ENCODE measurements at regions not wholly inside any gene's neighbourhood (a gene's known extent, or its start where the extent isn't known, plus 50 kb on each side); places are given as distances from the start of the nearest gene placed in this dataset.

GRCh38 chr3:59438492-59438891, 388.7 kb upstream of the CFAP20DC start:
- H3K4me2 ChIP-seq = no peak overlapping the region
- no peak for DNase-seq (ENCODE audit: low spot score)
- H4K20me1 ChIP-seq (ENCODE audit: insufficient read depth, poor library complexity, severe bottlenecking) = no peaks in the 10 kb centered on the region
- no peak overlapping the region for H3K4me3 ChIP-seq
- no peaks in the 10 kb centered on the region for H3K9me3 ChIP-seq (ENCODE audit: low read depth)
- no peaks in the 10 kb centered on the region for H3K79me2 ChIP-seq
- 87% methylated on average over 5 of the region's 5 CpGs for WGBS (ENCODE audit: low lambda C conversion rate, missing lambda C conversion rate)
- H2AFZ ChIP-seq = no peak overlapping the region
- no peak overlapping the region for H3K27ac ChIP-seq
- no peaks in the 10 kb centered on the region for H3K9me2 ChIP-seq (replicated peaks; ENCODE audit: insufficient read depth)
- H3K27me3 ChIP-seq = no peaks in the 10 kb centered on the region
- H3K36me3 ChIP-seq (replicated peaks; ENCODE audit: insufficient read depth, low read depth) = no peaks in the 10 kb centered on the region
- TF ChIP-seq EZH2phosphoT487 (IDR thresholded peaks at IDR 0.05; ENCODE audit: low read depth, severe bottlenecking, unreplicated experiment) (no peak), EZH2 (IDR thresholded peaks at IDR 0.05; ENCODE audit: borderline replicate concordance) (no peak)
- TF ChIP-seq, protein P1, sequence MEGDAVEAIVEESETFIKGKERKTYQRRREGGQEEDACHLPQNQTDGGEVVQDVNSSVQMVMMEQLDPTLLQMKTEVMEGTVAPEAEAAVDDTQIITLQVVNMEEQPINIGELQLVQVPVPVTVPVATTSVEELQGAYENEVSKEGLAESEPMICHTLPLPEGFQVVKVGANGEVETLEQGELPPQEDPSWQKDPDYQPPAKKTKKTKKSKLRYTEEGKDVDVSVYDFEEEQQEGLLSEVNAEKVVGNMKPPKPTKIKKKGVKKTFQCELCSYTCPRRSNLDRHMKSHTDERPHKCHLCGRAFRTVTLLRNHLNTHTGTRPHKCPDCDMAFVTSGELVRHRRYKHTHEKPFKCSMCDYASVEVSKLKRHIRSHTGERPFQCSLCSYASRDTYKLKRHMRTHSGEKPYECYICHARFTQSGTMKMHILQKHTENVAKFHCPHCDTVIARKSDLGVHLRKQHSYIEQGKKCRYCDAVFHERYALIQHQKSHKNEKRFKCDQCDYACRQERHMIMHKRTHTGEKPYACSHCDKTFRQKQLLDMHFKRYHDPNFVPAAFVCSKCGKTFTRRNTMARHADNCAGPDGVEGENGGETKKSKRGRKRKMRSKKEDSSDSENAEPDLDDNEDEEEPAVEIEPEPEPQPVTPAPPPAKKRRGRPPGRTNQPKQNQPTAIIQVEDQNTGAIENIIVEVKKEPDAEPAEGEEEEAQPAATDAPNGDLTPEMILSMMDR (IDR thresholded peaks at IDR 0.05; ENCODE audit: poor library complexity) = no peak
- no peaks in the 10 kb centered on the region for H3K4me1 ChIP-seq (ENCODE audit: insufficient read depth)

DNA sequence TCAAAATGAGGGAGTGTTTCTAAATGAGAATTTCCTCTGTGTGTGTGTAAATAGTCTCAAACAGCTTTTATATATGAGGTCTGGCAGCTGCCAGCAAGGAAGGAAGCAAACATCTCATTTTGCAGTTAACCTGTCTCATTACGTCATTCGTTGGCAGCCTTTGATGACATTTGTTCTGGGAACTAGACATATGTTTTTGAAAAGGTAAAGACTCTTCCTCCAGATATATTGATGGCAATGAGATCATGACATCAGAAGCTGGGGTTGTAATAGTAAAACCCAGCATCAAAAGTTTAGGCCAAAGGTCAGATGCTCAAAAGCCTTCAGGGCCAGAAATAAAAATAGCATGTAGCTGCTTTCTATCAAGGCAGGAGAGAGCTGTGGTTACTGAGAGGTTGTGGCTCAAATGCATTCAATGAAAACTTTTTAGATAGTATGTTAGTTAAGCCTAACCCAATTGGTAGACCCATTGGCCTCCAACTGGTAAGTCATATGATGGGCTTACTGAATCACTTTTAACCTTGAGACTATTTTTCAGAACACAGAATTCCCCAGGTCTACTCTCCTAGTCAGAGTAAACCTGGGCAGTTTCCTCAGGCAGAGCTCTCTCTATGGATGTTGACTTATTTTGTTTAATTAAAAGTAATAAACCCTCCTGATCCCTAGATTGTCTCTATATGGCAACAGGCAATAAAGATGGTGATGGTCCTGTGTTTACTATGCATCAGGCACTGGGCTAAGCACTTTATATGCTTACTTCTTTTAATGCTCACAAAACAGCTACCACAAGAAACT, 386.5 kb upstream of the CFAP20DC start:
- Histone ChIP-seq H3K4me1 (ENCODE audit: insufficient read depth) (no peaks in the 10 kb centered on the region), H3K36me3 (replicated peaks; ENCODE audit: insufficient read depth, low read depth) (no peaks in the 10 kb centered on the region), H3K4me3 (no peak overlapping the region), H3K9me3 (ENCODE audit: low read depth) (no peaks in the 10 kb centered on the region), H2AFZ (no peak overlapping the region), H3K79me2 (no peaks in the 10 kb centered on the region), H4K20me1 (ENCODE audit: insufficient read depth, poor library complexity, severe bottlenecking) (no peaks in the 10 kb centered on the region), H3K4me2 (no peak overlapping the region), H3K9me2 (replicated peaks; ENCODE audit: insufficient read depth) (no peaks in the 10 kb centered on the region), H3K27me3 (no peaks in the 10 kb centered on the region), H3K27ac (no peak overlapping the region)
- TF ChIP-seq EZH2 (IDR thresholded peaks at IDR 0.05; ENCODE audit: borderline replicate concordance) (no peak), EZH2phosphoT487 (IDR thresholded peaks at IDR 0.05; ENCODE audit: low read depth, severe bottlenecking, unreplicated experiment) (no peak)
- TF ChIP-seq, protein P1 (IDR thresholded peaks at IDR 0.05; ENCODE audit: poor library complexity) = no peak
- 62% methylated on average over 2 of the region's 2 CpGs for WGBS (ENCODE audit: low lambda C conversion rate, missing lambda C conversion rate)
- no peak for DNase-seq (ENCODE audit: low spot score)

- Histone ChIP-seq H3K79me2 (no peaks in the 10 kb centered on the region), H2AFZ (no peak overlapping the region), H3K27ac (no peak overlapping the region), H3K4me2 (no peak overlapping the region), H3K4me3 (no peak overlapping the region), H3K27me3 (peaks cover 3% of the 10 kb centered on the region), H3K36me3 (replicated peaks; ENCODE audit: insufficient read depth, low read depth) (no peaks in the 10 kb centered on the region), H3K9me2 (replicated peaks; ENCODE audit: insufficient read depth) (no peaks in the 10 kb centered on the region), H3K9me3 (ENCODE audit: low read depth) (no peaks in the 10 kb centered on the region), H3K4me1 (ENCODE audit: insufficient read depth) (no peaks in the 10 kb centered on the region), H4K20me1 (ENCODE audit: insufficient read depth, poor library complexity, severe bottlenecking) (no peaks in the 10 kb centered on the region)
- TF ChIP-seq EZH2phosphoT487 (IDR thresholded peaks at IDR 0.05; ENCODE audit: low read depth, severe bottlenecking, unreplicated experiment) (no peak), EZH2 (IDR thresholded peaks at IDR 0.05; ENCODE audit: borderline replicate concordance) (no peak)
- TF ChIP-seq, protein P1 (IDR thresholded peaks at IDR 0.05; ENCODE audit: poor library complexity) = no peak
- 83% methylated on average over 4 of the region's 4 CpGs for WGBS (ENCODE audit: low lambda C conversion rate, missing lambda C conversion rate)
- no peak for DNase-seq (ENCODE audit: low spot score)
Measured at GRCh38 chr3:59433546-59433945, 383.7 kb upstream of the CFAP20DC start.

Data from hepatocyte (in vitro differentiated cells).